ENCODE measurements at regions not wholly inside any gene's neighbourhood (a gene's known extent, or its start where the extent isn't known, plus 50 kb on each side); places are given as distances from the start of the nearest gene placed in this dataset.

DNA sequence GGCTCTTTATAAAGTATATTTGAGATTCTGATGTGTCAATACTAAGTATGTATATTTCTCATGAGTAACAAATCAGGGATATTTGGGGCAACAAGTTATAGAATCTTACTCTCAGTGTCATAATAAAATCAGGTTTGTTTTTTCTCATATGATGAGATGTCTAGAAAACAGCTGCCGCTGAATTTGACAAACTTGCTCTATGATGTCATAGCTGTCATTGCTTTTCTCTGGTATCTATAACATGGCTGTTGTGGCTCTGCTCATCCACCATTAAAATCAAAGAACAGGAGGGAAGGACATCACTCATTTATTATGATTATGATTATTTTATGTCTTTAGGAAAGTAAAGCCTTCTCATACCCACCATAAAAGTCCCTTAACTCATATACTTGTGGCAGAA is 417.2 kb upstream of the LRRTM4 start:
- Histone ChIP-seq H3K27me3 (ENCODE audit: insufficient read depth, poor library complexity, severe bottlenecking) (no peaks in the 10 kb centered on the region), H3K4me3 (ENCODE audit: severe bottlenecking) (no peak overlapping the region), H3K27ac (ENCODE audit: poor library complexity, severe bottlenecking) (no peak overlapping the region), H3K9me3 (ENCODE audit: severe bottlenecking) (no peaks in the 10 kb centered on the region), H3K36me3 (ENCODE audit: low read depth) (no peaks in the 10 kb centered on the region), H3K4me1 (ENCODE audit: insufficient read depth, poor library complexity, severe bottlenecking) (no peaks in the 10 kb centered on the region)
- TF ChIP-seq, protein P1, sequence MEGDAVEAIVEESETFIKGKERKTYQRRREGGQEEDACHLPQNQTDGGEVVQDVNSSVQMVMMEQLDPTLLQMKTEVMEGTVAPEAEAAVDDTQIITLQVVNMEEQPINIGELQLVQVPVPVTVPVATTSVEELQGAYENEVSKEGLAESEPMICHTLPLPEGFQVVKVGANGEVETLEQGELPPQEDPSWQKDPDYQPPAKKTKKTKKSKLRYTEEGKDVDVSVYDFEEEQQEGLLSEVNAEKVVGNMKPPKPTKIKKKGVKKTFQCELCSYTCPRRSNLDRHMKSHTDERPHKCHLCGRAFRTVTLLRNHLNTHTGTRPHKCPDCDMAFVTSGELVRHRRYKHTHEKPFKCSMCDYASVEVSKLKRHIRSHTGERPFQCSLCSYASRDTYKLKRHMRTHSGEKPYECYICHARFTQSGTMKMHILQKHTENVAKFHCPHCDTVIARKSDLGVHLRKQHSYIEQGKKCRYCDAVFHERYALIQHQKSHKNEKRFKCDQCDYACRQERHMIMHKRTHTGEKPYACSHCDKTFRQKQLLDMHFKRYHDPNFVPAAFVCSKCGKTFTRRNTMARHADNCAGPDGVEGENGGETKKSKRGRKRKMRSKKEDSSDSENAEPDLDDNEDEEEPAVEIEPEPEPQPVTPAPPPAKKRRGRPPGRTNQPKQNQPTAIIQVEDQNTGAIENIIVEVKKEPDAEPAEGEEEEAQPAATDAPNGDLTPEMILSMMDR (IDR thresholded peaks at IDR 0.05; ENCODE audit: poor library complexity, severe bottlenecking), result no peak
- ATAC-seq (ENCODE audit: low read depth), result no peak
- no peak for DNase-seq (ENCODE audit: low spot score)

DNA sequence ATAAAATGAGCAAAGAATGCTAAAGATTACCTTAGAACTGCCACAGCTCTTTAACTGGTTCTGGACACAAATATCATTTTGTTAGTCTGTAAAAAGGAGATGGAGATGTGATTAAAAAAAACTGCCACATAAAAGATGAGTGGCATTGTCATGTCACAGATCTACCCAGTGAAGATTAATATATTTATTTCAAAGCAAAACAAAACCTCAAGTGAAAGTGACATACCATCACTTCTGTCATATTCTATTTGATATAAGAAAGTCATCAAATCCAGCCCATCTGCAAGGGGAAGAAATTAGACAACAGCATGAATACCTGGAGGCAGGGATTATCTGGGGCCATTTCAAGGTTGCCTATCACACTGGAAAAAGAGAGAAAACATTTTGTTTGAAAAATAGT is 417.6 kb upstream of the LRRTM4 start:
- ATAC-seq (ENCODE audit: low read depth) (no peak), DNase-seq (ENCODE audit: low spot score) (no peak)
- no peaks in the 10 kb centered on the region for H3K4me1 ChIP-seq (ENCODE audit: insufficient read depth, poor library complexity, severe bottlenecking)
- H3K4me3 ChIP-seq (ENCODE audit: severe bottlenecking), result no peak overlapping the region
- H3K9me3 ChIP-seq (ENCODE audit: severe bottlenecking), result no peaks in the 10 kb centered on the region
- TF ChIP-seq, protein P1 (IDR thresholded peaks at IDR 0.05; ENCODE audit: poor library complexity, severe bottlenecking), result no peak
- no peaks in the 10 kb centered on the region for H3K27me3 ChIP-seq (ENCODE audit: insufficient read depth, poor library complexity, severe bottlenecking)
- H3K36me3 ChIP-seq (ENCODE audit: low read depth), result no peaks in the 10 kb centered on the region
- H3K27ac ChIP-seq (ENCODE audit: poor library complexity, severe bottlenecking), result no peak overlapping the region

- H3K4me1 ChIP-seq (ENCODE audit: insufficient read depth, poor library complexity, severe bottlenecking), result no peaks in the 10 kb centered on the region
- TF ChIP-seq, protein P1 (IDR thresholded peaks at IDR 0.05; ENCODE audit: poor library complexity, severe bottlenecking), result peak; percentile 15
- ATAC-seq (ENCODE audit: low read depth), result no peak
- DNase-seq (ENCODE audit: low spot score), result no peak
- no peak overlapping the region for H3K4me3 ChIP-seq (ENCODE audit: severe bottlenecking)
- H3K27me3 ChIP-seq (ENCODE audit: insufficient read depth, poor library complexity, severe bottlenecking), result no peaks in the 10 kb centered on the region
- no peaks in the 10 kb centered on the region for H3K9me3 ChIP-seq (ENCODE audit: severe bottlenecking)
- no peak overlapping the region for H3K27ac ChIP-seq (ENCODE audit: poor library complexity, severe bottlenecking)
- no peaks in the 10 kb centered on the region for H3K36me3 ChIP-seq (ENCODE audit: low read depth)
Observed at GRCh38 chr2:77954931-77955330, 432.8 kb upstream of the LRRTM4 start.

GRCh38 chr2:77962943-77963342 is 440.8 kb upstream of the LRRTM4 start:
- TF ChIP-seq, protein P1 (IDR thresholded peaks at IDR 0.05; ENCODE audit: poor library complexity, severe bottlenecking), result no peak
- no peaks in the 10 kb centered on the region for H3K4me1 ChIP-seq (ENCODE audit: insufficient read depth, poor library complexity, severe bottlenecking)
- no peak overlapping the region for H3K27ac ChIP-seq (ENCODE audit: poor library complexity, severe bottlenecking)
- H3K4me3 ChIP-seq (ENCODE audit: severe bottlenecking), result no peak overlapping the region
- H3K36me3 ChIP-seq (ENCODE audit: low read depth), result no peaks in the 10 kb centered on the region
- ATAC-seq (ENCODE audit: low read depth) (no peak), DNase-seq (ENCODE audit: low spot score) (no peak)
- H3K9me3 ChIP-seq (ENCODE audit: severe bottlenecking), result no peaks in the 10 kb centered on the region
- no peaks in the 10 kb centered on the region for H3K27me3 ChIP-seq (ENCODE audit: insufficient read depth, poor library complexity, severe bottlenecking)

GRCh38 chr2:77977471-77978063 is 455.4 kb upstream of the LRRTM4 start:
- ATAC-seq (ENCODE audit: low read depth) (no peak), DNase-seq (ENCODE audit: low spot score) (no peak)
- H3K4me1 ChIP-seq (ENCODE audit: insufficient read depth, poor library complexity, severe bottlenecking), result no peaks in the 10 kb centered on the region
- H3K27ac ChIP-seq (ENCODE audit: poor library complexity, severe bottlenecking), result no peak overlapping the region
- TF ChIP-seq, protein P1 (IDR thresholded peaks at IDR 0.05; ENCODE audit: poor library complexity, severe bottlenecking), result peak; percentile 19
- no peaks in the 10 kb centered on the region for H3K27me3 ChIP-seq (ENCODE audit: insufficient read depth, poor library complexity, severe bottlenecking)
- H3K4me3 ChIP-seq (ENCODE audit: severe bottlenecking), result no peak overlapping the region
- H3K9me3 ChIP-seq (ENCODE audit: severe bottlenecking), result no peaks in the 10 kb centered on the region
- no peaks in the 10 kb centered on the region for H3K36me3 ChIP-seq (ENCODE audit: low read depth)
